SK-N-MC (cell line): ENCODE measurements at regions not wholly inside any gene's neighbourhood (a gene's known extent, or its start where the extent isn't known, plus 50 kb on each side); places are given as distances from the start of the nearest gene placed in this dataset.

Experiments
- EZH2 ChIP-seq: fragments of 200-600 bp; sonication (generic); IDR thresholded peaks from one replicate; pipeline ENCODE4 v1.6.1; 2017; ENCODE audit warnings: antibody characterized with exemption
- FOXP2 ChIP-seq: optimal IDR thresholded peaks from 2 replicates; pipeline ENCODE3; 2011; ENCODE audit warnings: mild to moderate bottlenecking, moderate library complexity; ENCODE audit not compliant: insufficient read depth; ENCODE audit errors: extremely low read length, control extremely low read depth
- POLR2AphosphoS5 ChIP-seq: IDR thresholded peaks from 2 replicates; pipeline ENCODE4 v1.6.1; 2012; ENCODE audit warnings: mild to moderate bottlenecking, low read depth, low read length, borderline replicate concordance

DNA sequence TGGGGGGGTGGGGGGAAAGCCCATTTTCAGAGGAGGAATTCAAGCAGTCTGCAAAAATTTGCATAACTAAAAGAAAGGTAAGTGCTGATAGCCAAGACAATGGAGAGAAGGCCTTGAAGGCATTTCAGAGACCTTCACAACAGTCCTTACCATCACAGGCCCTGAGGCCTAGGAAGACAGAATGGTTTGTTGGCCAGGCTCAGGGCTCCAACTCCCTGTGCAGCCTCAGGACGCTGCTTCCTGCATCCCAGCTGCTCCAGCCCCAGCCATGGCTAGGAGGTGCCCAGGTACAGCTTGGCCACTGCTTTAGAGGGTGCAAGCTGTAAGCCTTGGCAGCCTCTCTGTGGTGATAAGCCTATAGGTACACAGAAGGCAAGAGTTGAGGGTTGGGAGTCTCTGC, 571.6 kb downstream of the MATN1 start:
- no peak for TF ChIP-seq EZH2
- TF ChIP-seq POLR2AphosphoS5 = no peak
- no peak for TF ChIP-seq FOXP2
